Hepatocyte (in vitro differentiated cells): ENCODE measurements at regions not wholly inside any gene's neighbourhood (a gene's known extent, or its start where the extent isn't known, plus 50 kb on each side); places are given as distances from the start of the nearest gene placed in this dataset.

Experiments used
- EZH2 ChIP-seq: fragments of 200-600 bp; sonication (generic); IDR thresholded peaks from 2 replicates; pipeline ENCODE4 v1.6.1; 2016; ENCODE audit warnings: antibody characterized with exemption, mild to moderate bottlenecking, borderline replicate concordance
- EZH2phosphoT487 ChIP-seq: fragments of 200-600 bp; sonication (generic); IDR thresholded peaks from one replicate; pipeline ENCODE4 v1.6.1; 2018; ENCODE audit warnings: antibody characterized with exemption, mild to moderate bottlenecking, low read depth, moderate library complexity; ENCODE audit not compliant: unreplicated experiment, severe bottlenecking
- TF ChIP-seq, protein P1 (sequence below): fragments of 200-600 bp; sonication (generic); IDR thresholded peaks from 2 replicates; pipeline ENCODE4 v1.5.1; 2016; ENCODE audit warnings: antibody characterized with exemption, mild to moderate bottlenecking; ENCODE audit not compliant: poor library complexity

GRCh38 chr1:112794654-112795239 is 79.6 kb upstream of the PPM1J start:
- TF ChIP-seq, protein P1, sequence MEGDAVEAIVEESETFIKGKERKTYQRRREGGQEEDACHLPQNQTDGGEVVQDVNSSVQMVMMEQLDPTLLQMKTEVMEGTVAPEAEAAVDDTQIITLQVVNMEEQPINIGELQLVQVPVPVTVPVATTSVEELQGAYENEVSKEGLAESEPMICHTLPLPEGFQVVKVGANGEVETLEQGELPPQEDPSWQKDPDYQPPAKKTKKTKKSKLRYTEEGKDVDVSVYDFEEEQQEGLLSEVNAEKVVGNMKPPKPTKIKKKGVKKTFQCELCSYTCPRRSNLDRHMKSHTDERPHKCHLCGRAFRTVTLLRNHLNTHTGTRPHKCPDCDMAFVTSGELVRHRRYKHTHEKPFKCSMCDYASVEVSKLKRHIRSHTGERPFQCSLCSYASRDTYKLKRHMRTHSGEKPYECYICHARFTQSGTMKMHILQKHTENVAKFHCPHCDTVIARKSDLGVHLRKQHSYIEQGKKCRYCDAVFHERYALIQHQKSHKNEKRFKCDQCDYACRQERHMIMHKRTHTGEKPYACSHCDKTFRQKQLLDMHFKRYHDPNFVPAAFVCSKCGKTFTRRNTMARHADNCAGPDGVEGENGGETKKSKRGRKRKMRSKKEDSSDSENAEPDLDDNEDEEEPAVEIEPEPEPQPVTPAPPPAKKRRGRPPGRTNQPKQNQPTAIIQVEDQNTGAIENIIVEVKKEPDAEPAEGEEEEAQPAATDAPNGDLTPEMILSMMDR = no peak
- TF ChIP-seq EZH2 (no peak), EZH2phosphoT487 (no peak)
